HEK293T (cell line): ENCODE measurements at regions not wholly inside any gene's neighbourhood (a gene's known extent, or its start where the extent isn't known, plus 50 kb on each side); places are given as distances from the start of the nearest gene placed in this dataset.

Experiments
- ARNT ChIP-seq: fragments of 450-650 bp; IDR thresholded peaks from 2 replicates; pipeline ENCODE4 v1.6.1; 2017; ENCODE audit warnings: mild to moderate bottlenecking
- ELF4 ChIP-seq: fragments of 450-650 bp; IDR thresholded peaks from 2 replicates; pipeline ENCODE4 v1.6.1; 2017; ENCODE audit warnings: antibody characterized with exemption
- FOXM1 ChIP-seq: fragments of 450-650 bp; IDR thresholded peaks from 2 replicates; pipeline ENCODE4 v1.6.1; 2017; ENCODE audit warnings: mild to moderate bottlenecking, borderline replicate concordance
- NFRKB ChIP-seq: fragments of 450-650 bp; IDR thresholded peaks from 2 replicates; pipeline ENCODE4 v1.6.1; 2016; ENCODE audit warnings: mild to moderate bottlenecking, moderate library complexity
- SP1 ChIP-seq: fragments of 450-650 bp; IDR thresholded peaks from 2 replicates; pipeline ENCODE4 v1.6.1; 2017

- TF ChIP-seq NFRKB (no peak), ELF4 (no peak), ARNT (no peak), FOXM1 (no peak), SP1 (no peak)
These were observed 273.2 kb upstream of the EMCN start for GRCh38 chr4:100790836-100791615.
